KMS-11 (cell line): ENCODE measurements at regions not wholly inside any gene's neighbourhood (a gene's known extent, or its start where the extent isn't known, plus 50 kb on each side); places are given as distances from the start of the nearest gene placed in this dataset.

Experiments
- H2AFZ ChIP-seq: fragments of 200-600 bp; sonication (generic); 2 replicates; pipeline ENCODE4 v1.6.1; 2016; ENCODE audit warnings: antibody characterized with exemption, mixed run types, low read depth
- H3K27ac ChIP-seq: fragments of 200-600 bp; sonication (generic); 2 replicates; pipeline ENCODE4 v1.6.1; 2016; ENCODE audit warnings: mild to moderate bottlenecking, mixed run types
- H3K27me3 ChIP-seq: fragments of 200-600 bp; sonication (generic); 2 replicates; pipeline ENCODE4 v1.6.1; 2017; ENCODE audit warnings: mild to moderate bottlenecking, low read depth, mixed run types, moderate library complexity; ENCODE audit not compliant: insufficient read depth
- H3K36me3 ChIP-seq: fragments of 200-600 bp; sonication (generic); 2 replicates; pipeline ENCODE4 v1.6.1; 2017; ENCODE audit warnings: mild to moderate bottlenecking, mixed run types; ENCODE audit not compliant: insufficient read depth
- H3K4me1 ChIP-seq: fragments of 200-600 bp; sonication (generic); 2 replicates; pipeline ENCODE4 v1.6.1; 2016; ENCODE audit warnings: mild to moderate bottlenecking, low read depth, mixed run types; ENCODE audit not compliant: poor library complexity, severe bottlenecking
- H3K4me2 ChIP-seq: fragments of 200-600 bp; sonication (generic); 2 replicates; pipeline ENCODE4 v1.7.0; 2016; ENCODE audit warnings: mild to moderate bottlenecking, mixed run types
- H3K4me3 ChIP-seq: fragments of 200-600 bp; sonication (generic); IDR thresholded peaks from 2 replicates; pipeline ENCODE4 v1.6.1; 2017; ENCODE audit warnings: low read depth, low read length, mixed read lengths; ENCODE audit not compliant: insufficient read depth
- H3K79me2 ChIP-seq: fragments of 200-600 bp; sonication (generic); 2 replicates; pipeline ENCODE4 v1.6.1; 2016; ENCODE audit warnings: low read depth, mixed run types; ENCODE audit not compliant: insufficient read depth
- H3K9ac ChIP-seq: fragments of 200-600 bp; sonication (generic); 2 replicates; pipeline ENCODE4 v1.6.1; 2016; ENCODE audit warnings: mild to moderate bottlenecking, mixed run types
- H4K20me1 ChIP-seq: fragments of 200-600 bp; sonication (generic); 2 replicates; pipeline ENCODE4 v1.6.1; 2016; ENCODE audit warnings: mild to moderate bottlenecking, mixed run types; ENCODE audit not compliant: insufficient read depth
- TF ChIP-seq, protein P1 (sequence below): fragments of 200-600 bp; sonication (generic); conservative IDR thresholded peaks from 2 replicates; pipeline ENCODE4 v1.6.1; 2017; ENCODE audit warnings: low read depth, mild to moderate bottlenecking, antibody characterized with exemption, low read length, moderate library complexity, mixed read lengths

GRCh38 chr5:158265346-158265745, 406.4 kb upstream of the CLINT1 start:
- Histone ChIP-seq H3K9ac (no peak overlapping the region), H3K36me3 (no peaks in the 10 kb centered on the region), H3K4me1 (no peaks in the 10 kb centered on the region), H4K20me1 (no peaks in the 10 kb centered on the region), H3K4me3 (no peak overlapping the region), H3K4me2 (no peak overlapping the region), H3K27ac (no peak overlapping the region), H3K79me2 (no peaks in the 10 kb centered on the region), H2AFZ (no peak overlapping the region), H3K27me3 (no peaks in the 10 kb centered on the region)
- TF ChIP-seq, protein P1, sequence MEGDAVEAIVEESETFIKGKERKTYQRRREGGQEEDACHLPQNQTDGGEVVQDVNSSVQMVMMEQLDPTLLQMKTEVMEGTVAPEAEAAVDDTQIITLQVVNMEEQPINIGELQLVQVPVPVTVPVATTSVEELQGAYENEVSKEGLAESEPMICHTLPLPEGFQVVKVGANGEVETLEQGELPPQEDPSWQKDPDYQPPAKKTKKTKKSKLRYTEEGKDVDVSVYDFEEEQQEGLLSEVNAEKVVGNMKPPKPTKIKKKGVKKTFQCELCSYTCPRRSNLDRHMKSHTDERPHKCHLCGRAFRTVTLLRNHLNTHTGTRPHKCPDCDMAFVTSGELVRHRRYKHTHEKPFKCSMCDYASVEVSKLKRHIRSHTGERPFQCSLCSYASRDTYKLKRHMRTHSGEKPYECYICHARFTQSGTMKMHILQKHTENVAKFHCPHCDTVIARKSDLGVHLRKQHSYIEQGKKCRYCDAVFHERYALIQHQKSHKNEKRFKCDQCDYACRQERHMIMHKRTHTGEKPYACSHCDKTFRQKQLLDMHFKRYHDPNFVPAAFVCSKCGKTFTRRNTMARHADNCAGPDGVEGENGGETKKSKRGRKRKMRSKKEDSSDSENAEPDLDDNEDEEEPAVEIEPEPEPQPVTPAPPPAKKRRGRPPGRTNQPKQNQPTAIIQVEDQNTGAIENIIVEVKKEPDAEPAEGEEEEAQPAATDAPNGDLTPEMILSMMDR, result no peak

- H2AFZ ChIP-seq, result no peak overlapping the region
- H3K9ac ChIP-seq, result no peak overlapping the region
- TF ChIP-seq, protein P1, result no peak
- no peak overlapping the region for H3K27ac ChIP-seq
- H4K20me1 ChIP-seq, result no peaks in the 10 kb centered on the region
- no peaks in the 10 kb centered on the region for H3K27me3 ChIP-seq
- no peak overlapping the region for H3K4me3 ChIP-seq
- H3K36me3 ChIP-seq, result no peaks in the 10 kb centered on the region
- no peaks in the 10 kb centered on the region for H3K79me2 ChIP-seq
- no peaks in the 10 kb centered on the region for H3K4me1 ChIP-seq
- no peak overlapping the region for H3K4me2 ChIP-seq
These were observed 405.3 kb upstream of the CLINT1 start for GRCh38 chr5:158264264-158264663.

GRCh38 chr5:158261674-158262367, 402.9 kb upstream of the CLINT1 start:
- H4K20me1 ChIP-seq, result no peaks in the 10 kb centered on the region
- no peaks in the 10 kb centered on the region for H3K79me2 ChIP-seq
- H3K4me1 ChIP-seq, result no peaks in the 10 kb centered on the region
- H3K36me3 ChIP-seq, result no peaks in the 10 kb centered on the region
- no peak overlapping the region for H3K27ac ChIP-seq
- no peak overlapping the region for H3K4me3 ChIP-seq
- no peak overlapping the region for H3K9ac ChIP-seq
- H3K27me3 ChIP-seq, result no peaks in the 10 kb centered on the region
- TF ChIP-seq, protein P1, result no peak
- no peak overlapping the region for H2AFZ ChIP-seq
- no peak overlapping the region for H3K4me2 ChIP-seq

DNA sequence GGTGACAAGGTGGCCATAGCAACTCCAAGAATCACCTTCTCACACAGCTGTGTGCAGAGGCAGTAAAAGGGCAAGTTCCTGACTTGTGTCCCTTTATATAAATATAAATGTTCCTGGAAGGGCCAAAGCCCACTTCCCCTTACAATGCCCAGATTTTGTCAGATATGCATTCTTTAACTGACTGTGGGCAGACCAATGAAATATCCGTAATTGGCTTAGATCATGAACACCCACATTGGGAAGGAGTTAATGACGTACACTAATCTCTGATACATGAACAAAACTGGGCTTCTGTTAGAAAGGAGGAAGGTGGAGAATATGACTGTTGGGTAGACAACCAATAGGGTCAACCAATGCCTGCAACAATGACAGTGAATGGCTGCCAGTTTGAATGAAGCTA, 397.2 kb upstream of the CLINT1 start:
- Histone ChIP-seq H3K4me2 (no peak overlapping the region), H3K27me3 (no peaks in the 10 kb centered on the region), H3K4me1 (no peaks in the 10 kb centered on the region), H3K9ac (no peak overlapping the region), H4K20me1 (no peaks in the 10 kb centered on the region), H3K36me3 (no peaks in the 10 kb centered on the region), H2AFZ (no peak overlapping the region), H3K4me3 (no peak overlapping the region), H3K79me2 (no peaks in the 10 kb centered on the region), H3K27ac (no peak overlapping the region)
- TF ChIP-seq, protein P1, result no peak
